CD4-positive, alpha-beta T cell (primary cell): ENCODE measurements at regions not wholly inside any gene's neighbourhood (a gene's known extent, or its start where the extent isn't known, plus 50 kb on each side); places are given as distances from the start of the nearest gene placed in this dataset.

Experiments
- ATAC-seq: fragments of 200-7000 bp; cut with Tn5 transposase; one replicate; pipeline ENCODE4 v1.10.0; 2022; ENCODE audit warnings: mild to moderate bottlenecking; ENCODE audit not compliant: poor library complexity
- CTCF ChIA-PET: fragments of 350-600 bp; sonication (Branson Sonifier 250); formaldehyde crosslinking; loops from one replicate; lab custom pipeline; 2021; ENCODE audit warnings: antibody characterized with exemption, inconsistent platforms; lab: Charles Lee
- POLR2A ChIA-PET: fragments of 350-600 bp; sonication (Branson Sonifier 250); formaldehyde crosslinking; loops from one replicate; lab custom pipeline; 2021; ENCODE audit warnings: antibody characterized with exemption, inconsistent platforms; lab: Charles Lee
- DNase-seq, 14 experiments: peaks; one replicate each; pipeline ENCODE4 v3.0.0-alpha.2; 2013 to 2020; ENCODE audit warnings: mixed read lengths in 2 of 14
- H3K27ac ChIP-seq, 2 donors: one replicate each; pipeline versions ENCODE4 v1.5.1 to v1.7.0; 2013; ENCODE audit warnings: low read length in 2 of 2, low read depth in 1 of 2, mild to moderate bottlenecking in 1 of 2
- H3K27me3 ChIP-seq, 2 experiments: 1 replicate in 1 of 2; 2 replicates in 1 of 2; pipeline versions ENCODE4 v1.6.1 to v1.7.0; 2013; ENCODE audit warnings: low read length in 2 of 2, control low read depth in 1 of 2, mild to moderate bottlenecking in 1 of 2, moderate library complexity in 1 of 2; ENCODE audit not compliant: insufficient read depth in 2 of 2, control insufficient read depth in 1 of 2
- H3K36me3 ChIP-seq: one replicate; pipeline ENCODE4 v1.6.1; 2013; ENCODE audit warnings: low read length, control low read depth; ENCODE audit not compliant: insufficient read depth
- H3K4me1 ChIP-seq: one replicate; pipeline ENCODE4 v1.6.1; 2013; ENCODE audit warnings: low read length, control low read depth; ENCODE audit not compliant: insufficient read depth
- H3K4me3 ChIP-seq: one replicate; pipeline ENCODE4 v1.5.1; 2013; ENCODE audit warnings: mild to moderate bottlenecking, low read length, moderate library complexity
- H3K9me3 ChIP-seq, 2 experiments: 1 replicate in 1 of 2; 2 replicates in 1 of 2; pipeline versions ENCODE4 v1.6.1 to v1.7.0; 2013; ENCODE audit warnings: low read length in 2 of 2, mild to moderate bottlenecking in 2 of 2, control low read depth in 1 of 2, moderate library complexity in 1 of 2; ENCODE audit not compliant: control insufficient read depth in 1 of 2, insufficient read depth in 1 of 2
- H3K27ac Mint-ChIP-seq: one replicate; pipeline ENCODE4 v1.8.0; 2020; ENCODE audit warnings: mixed read lengths
- H3K27me3 Mint-ChIP-seq: one replicate; pipeline ENCODE4 v1.8.0; 2021; ENCODE audit warnings: mixed read lengths
- H3K36me3 Mint-ChIP-seq: one replicate; pipeline ENCODE4 v1.8.0; 2021; ENCODE audit warnings: low read depth, mixed read lengths
- H3K4me1 Mint-ChIP-seq: one replicate; pipeline ENCODE4 v1.8.0; 2021; ENCODE audit warnings: low read depth, mixed read lengths
- H3K4me3 Mint-ChIP-seq: one replicate; pipeline ENCODE4 v1.8.0; 2020; ENCODE audit warnings: mild to moderate bottlenecking, mixed read lengths
- H3K9me3 Mint-ChIP-seq: one replicate; pipeline ENCODE4 v1.8.0; 2020; ENCODE audit warnings: mixed read lengths
- intact Hi-C, 2 experiments: fragments of 100-400 bp; cut with DNase I in 1 of 2; cut with micrococcal nuclease in 1 of 2; formaldehyde crosslinking; loops; one replicate each; pipeline versions ENCODE4 v1.15.1 to v1.9.0; 2023 to 2025; cut with DNase I, micrococcal nuclease
- TF ChIP-seq, protein P1 (sequence below): fragments of 200-600 bp; IDR thresholded peaks from one replicate; pipeline ENCODE4 v1.8.0; 2022; ENCODE audit warnings: antibody characterized with exemption, mild to moderate bottlenecking

DNA sequence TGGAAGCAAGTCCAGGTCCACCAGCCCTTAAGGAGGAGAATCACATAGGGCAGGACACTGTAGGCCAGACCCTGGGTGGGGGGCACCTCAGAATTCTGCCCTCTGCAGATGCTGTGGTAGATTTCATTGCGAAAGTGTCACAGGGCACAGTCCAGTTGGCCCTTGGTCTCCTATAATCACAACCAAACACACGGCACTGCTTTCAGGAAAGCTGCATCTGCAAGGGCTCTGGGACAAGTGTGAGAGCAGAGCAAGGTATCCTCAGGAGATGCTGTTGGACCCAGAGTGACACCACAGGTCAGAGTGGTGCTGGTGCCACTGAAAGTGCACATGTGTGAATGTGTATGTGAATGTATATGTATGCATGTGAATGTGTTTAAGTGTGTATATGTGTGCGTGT, 88.6 kb upstream of the MBNL2 start:
- ChIA-PET POLR2A (no interaction called here), CTCF (no interaction called here)
- no peak for ATAC-seq
- Histone ChIP-seq H3K27me3 (no peaks in the 10 kb centered on the region), H3K36me3 (no peaks in the 10 kb centered on the region), H3K4me1 (no peaks in the 10 kb centered on the region), H3K27ac (no peak overlapping the region), H3K9me3 (no peaks in the 10 kb centered on the region), H3K4me3 (no peak overlapping the region)
- Mint-ChIP-seq H3K4me3 (no peak overlapping the region), H3K36me3 (no peaks in the 10 kb centered on the region), H3K27me3 (peaks cover 3% of the 10 kb centered on the region), H3K4me1 (no peaks in the 10 kb centered on the region), H3K9me3 (no peaks in the 10 kb centered on the region), H3K27ac (no peak overlapping the region)
- DNase-seq: no peak
- TF ChIP-seq, protein P1, sequence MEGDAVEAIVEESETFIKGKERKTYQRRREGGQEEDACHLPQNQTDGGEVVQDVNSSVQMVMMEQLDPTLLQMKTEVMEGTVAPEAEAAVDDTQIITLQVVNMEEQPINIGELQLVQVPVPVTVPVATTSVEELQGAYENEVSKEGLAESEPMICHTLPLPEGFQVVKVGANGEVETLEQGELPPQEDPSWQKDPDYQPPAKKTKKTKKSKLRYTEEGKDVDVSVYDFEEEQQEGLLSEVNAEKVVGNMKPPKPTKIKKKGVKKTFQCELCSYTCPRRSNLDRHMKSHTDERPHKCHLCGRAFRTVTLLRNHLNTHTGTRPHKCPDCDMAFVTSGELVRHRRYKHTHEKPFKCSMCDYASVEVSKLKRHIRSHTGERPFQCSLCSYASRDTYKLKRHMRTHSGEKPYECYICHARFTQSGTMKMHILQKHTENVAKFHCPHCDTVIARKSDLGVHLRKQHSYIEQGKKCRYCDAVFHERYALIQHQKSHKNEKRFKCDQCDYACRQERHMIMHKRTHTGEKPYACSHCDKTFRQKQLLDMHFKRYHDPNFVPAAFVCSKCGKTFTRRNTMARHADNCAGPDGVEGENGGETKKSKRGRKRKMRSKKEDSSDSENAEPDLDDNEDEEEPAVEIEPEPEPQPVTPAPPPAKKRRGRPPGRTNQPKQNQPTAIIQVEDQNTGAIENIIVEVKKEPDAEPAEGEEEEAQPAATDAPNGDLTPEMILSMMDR: no peak
- intact Hi-C loops: no loop called here

DNA sequence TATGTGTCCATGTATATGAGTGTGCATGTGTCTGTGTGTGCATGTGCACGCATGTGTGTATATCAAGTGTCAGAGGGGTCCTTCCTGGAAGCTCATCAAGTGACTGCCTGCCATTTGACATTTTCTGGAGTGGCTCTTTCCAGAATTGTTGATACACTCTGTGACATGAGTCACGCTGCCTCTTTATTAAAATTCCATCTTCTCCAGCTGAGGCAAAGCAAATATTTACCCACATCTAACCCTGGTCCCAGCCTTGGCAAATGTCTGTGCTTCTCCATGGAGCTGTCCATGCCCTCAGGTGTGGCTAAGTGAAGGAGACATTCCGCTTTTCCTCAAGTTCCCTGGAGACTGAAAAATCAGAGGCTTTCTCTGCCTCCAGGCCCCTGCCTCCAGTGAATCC, 88.2 kb upstream of the MBNL2 start:
- no peak overlapping the region for H3K4me3 Mint-ChIP-seq
- Histone ChIP-seq H3K27ac (no peak overlapping the region), H3K4me3 (no peak overlapping the region), H3K27me3 (no peaks in the 10 kb centered on the region), H3K36me3 (no peaks in the 10 kb centered on the region), H3K9me3 (no peaks in the 10 kb centered on the region), H3K4me1 (no peaks in the 10 kb centered on the region)
- intact Hi-C loops: no loop called here
- H3K9me3 Mint-ChIP-seq: no peaks in the 10 kb centered on the region
- TF ChIP-seq, protein P1: no peak
- no peak overlapping the region for H3K27ac Mint-ChIP-seq
- ATAC-seq (no peak), DNase-seq (no peak)
- CTCF ChIA-PET: no interaction called here
- H3K36me3 Mint-ChIP-seq: no peaks in the 10 kb centered on the region
- H3K27me3 Mint-ChIP-seq: peaks cover 3% of the 10 kb centered on the region
- H3K4me1 Mint-ChIP-seq: no peaks in the 10 kb centered on the region
- POLR2A ChIA-PET: no interaction called here

DNA sequence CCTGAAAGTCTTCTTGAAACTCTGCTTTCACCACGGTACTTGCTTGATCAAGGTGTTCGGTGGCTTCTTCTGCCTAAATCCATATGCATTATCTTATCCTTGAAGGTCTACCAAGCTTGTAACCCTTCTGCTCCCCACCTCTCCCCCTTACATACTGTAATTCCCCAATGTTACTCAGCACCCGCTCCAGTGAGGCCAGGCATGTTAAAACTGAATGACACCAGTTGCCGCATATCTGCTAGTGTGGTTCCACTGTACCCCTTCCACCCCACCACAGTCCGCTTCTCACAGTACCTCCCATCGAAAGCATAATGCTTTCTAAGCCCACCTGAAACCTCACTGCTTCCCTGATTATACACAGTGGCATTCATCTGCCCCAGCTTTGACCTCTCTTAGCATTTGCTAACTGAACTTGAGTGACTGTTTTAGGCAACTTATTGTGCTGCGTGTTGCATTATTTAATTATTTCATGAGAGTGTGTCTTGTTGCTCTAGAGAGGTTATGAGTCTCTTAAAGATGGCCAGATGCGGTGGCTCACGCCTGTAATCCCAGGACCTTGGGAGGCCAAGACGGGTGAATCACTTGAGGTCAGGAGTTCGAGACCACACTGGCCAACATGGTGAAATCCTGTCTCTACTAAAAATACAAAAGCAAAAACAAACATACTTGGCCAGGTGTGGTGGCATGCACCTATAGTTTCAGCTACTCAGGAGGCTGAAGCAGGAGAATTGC, 87.6 kb upstream of the MBNL2 start:
- Mint-ChIP-seq H3K4me1 (no peaks in the 10 kb centered on the region), H3K27ac (no peak overlapping the region), H3K36me3 (no peaks in the 10 kb centered on the region), H3K9me3 (no peaks in the 10 kb centered on the region), H3K4me3 (no peak overlapping the region), H3K27me3 (no peaks in the 10 kb centered on the region)
- DNase-seq (no peak), ATAC-seq (no peak)
- CTCF ChIA-PET: no interaction called here
- Histone ChIP-seq H3K4me3 (no peak overlapping the region), H3K27ac (no peak overlapping the region), H3K36me3 (no peaks in the 10 kb centered on the region), H3K4me1 (no peaks in the 10 kb centered on the region), H3K9me3 (no peaks in the 10 kb centered on the region), H3K27me3 (no peaks in the 10 kb centered on the region)
- TF ChIP-seq, protein P1: no peak
- POLR2A ChIA-PET: no interaction called here
- intact Hi-C loops: no loop called here
